Stomach (tissue), 4 donors: ENCODE measurements at regions not wholly inside any gene's neighbourhood (a gene's known extent, or its start where the extent isn't known, plus 50 kb on each side); places are given as distances from the start of the nearest gene placed in this dataset.

Experiments
- CTCF ChIP-seq, 7 experiments: fragments of 450-650 bp in 4 of 7; fragments of 200-600 bp in 3 of 7; sonication (generic) in 3 of 7; IDR thresholded peaks; one replicate each; pipeline ENCODE4 v1.5.1; 2016 to 2019; ENCODE audit warnings: antibody characterized with exemption in 7 of 7, control low read depth in 2 of 7, mild to moderate bottlenecking in 1 of 7
- EP300 ChIP-seq: sonication (generic); formaldehyde crosslinking; IDR thresholded peaks from one replicate; pipeline ENCODE4 v1.6.1; 2017; ENCODE audit warnings: antibody characterized with exemption
- POLR2A ChIP-seq, 4 donors: fragments of 450-650 bp; IDR thresholded peaks; one replicate each; pipeline ENCODE4 v1.6.1; 2016; ENCODE audit warnings: antibody characterized with exemption in 4 of 4, control low read depth in 2 of 4, mild to moderate bottlenecking in 1 of 4, moderate library complexity in 1 of 4

- TF ChIP-seq CTCF (IDR thresholded peaks at IDR 0.05) (peak in 5 of 7 experiments; percentile 25 to 62 (median 54)), POLR2A (IDR thresholded peaks at IDR 0.05) (no peak), EP300 (no peak)
Measured at GRCh38 chr18:33839452-33840211, 261.6 kb downstream of the ASXL3 start.
